Psoas muscle (tissue), 7 donors: ENCODE measurements at regions not wholly inside any gene's neighbourhood (a gene's known extent, or its start where the extent isn't known, plus 50 kb on each side); places are given as distances from the start of the nearest gene placed in this dataset.
"Not testable (repeated sequence)": the region's sequence is repeated elsewhere in the genome, so short reads cannot be mapped to it uniquely, and the experiment has no call there.

Source experiments
- ATAC-seq, 4 donors: fragments of 200-7000 bp; cut with Tn5 transposase; one replicate each; pipeline ENCODE4 v1.9.1; 2020; ENCODE audit warnings: moderate library complexity in 3 of 4, mild to moderate bottlenecking in 2 of 4
- DNase-seq, 2 donors: peaks; one replicate each; pipeline ENCODE4 v3.0.0-alpha.2; 2020
- H3K27ac ChIP-seq: fragments of 200-600 bp; one replicate; pipeline ENCODE4 v1.8.0; 2022
- H3K27me3 ChIP-seq, 3 donors: fragments of 200-600 bp in 1 of 3; one replicate each; pipeline versions ENCODE4 v1.6.1 to v1.8.0; 2013 to 2022; ENCODE audit warnings: low read length in 2 of 3, mild to moderate bottlenecking in 2 of 3, moderate library complexity in 1 of 3; ENCODE audit not compliant: insufficient read depth in 3 of 3
- H3K36me3 ChIP-seq, 2 donors: fragments of 200-600 bp in 1 of 2; one replicate each; pipeline versions ENCODE4 v1.6.1 to v1.8.0; 2013 to 2022; ENCODE audit warnings: low read depth in 1 of 2, mild to moderate bottlenecking in 1 of 2, moderate library complexity in 1 of 2; ENCODE audit not compliant: insufficient read depth in 1 of 2
- H3K4me1 ChIP-seq: fragments of 200-600 bp; one replicate; pipeline ENCODE4 v1.8.0; 2022
- H3K4me3 ChIP-seq: fragments of 200-600 bp; one replicate; pipeline ENCODE4 v1.8.0; 2022; ENCODE audit warnings: mild to moderate bottlenecking
- H3K9me3 ChIP-seq: fragments of 200-600 bp; one replicate; pipeline ENCODE4 v1.8.0; 2022
- CTCF ChIP-seq: fragments of 200-600 bp; IDR thresholded peaks from one replicate; pipeline ENCODE4 v1.8.0; 2022; ENCODE audit warnings: antibody characterized with exemption
- WGBS, 3 donors: extraction: QIAGEN DNeasy Blood & Tissue Kit; methylation state at CpG; one replicate each; pipeline versions ENCODE4 v1.1.6 to v1.1.7; 2013; 5-methylcytosine and 5-hydroxymethylcytosine counted together
- intact Hi-C, 2 donors: fragments of 100-400 bp; cut with DNase I; formaldehyde crosslinking; loops; one replicate each; pipeline versions ENCODE4 v1.11.0 to v1.14.2; 2022
- donor health status: healthy with polysubstance abuse.
- donor health status: DM: no; HTN: no; CAD: no; lungs with moderate emphysema.
- donor health status: Bipolar disorder and iron deficiency.
- donor health status: healthy.
- donor health status: DM: yes; HTN: yes; CAD: no.
- donor health status: DM: no; HTN: no; CAD: no.
- donor health status: DM: yes; HTN: yes; CAD: no.

GRCh38 chr9:16060436-16061129 is 507.7 kb downstream of the CCDC171 start:
- Histone ChIP-seq H3K9me3 (no peaks in the 10 kb centered on the region), H3K36me3 (no peaks in the 10 kb centered on the region), H3K27me3 (no peaks in the 10 kb centered on the region), H3K4me3 (no peak overlapping the region), H3K4me1 (no peaks in the 10 kb centered on the region), H3K27ac (no peak overlapping the region)
- 63 to 73% (median 70%) methylated on average over 3 of the region's 3 CpGs for WGBS, 3 donors
- no peak for TF ChIP-seq CTCF
- no peak for DNase-seq
- intact Hi-C loops: no loop called here
- no peak for ATAC-seq

GRCh38 chr9:16062542-16063240 is 509.8 kb downstream of the CCDC171 start:
- Histone ChIP-seq H3K36me3 (no peaks in the 10 kb centered on the region), H3K4me3 (no peak overlapping the region), H3K4me1 (no peaks in the 10 kb centered on the region), H3K9me3 (no peaks in the 10 kb centered on the region), H3K27me3 (no peaks in the 10 kb centered on the region), H3K27ac (no peak overlapping the region)
- intact Hi-C loops: no loop called here
- DNase-seq: no peak
- ATAC-seq: no peak
- WGBS, 3 donors: 89 to 93% (median 90%) methylated on average over 9 of the region's 9 CpGs
- TF ChIP-seq CTCF: no peak

GRCh38 chr9:16063241-16063591 is 510.4 kb downstream of the CCDC171 start:
- no peaks in the 10 kb centered on the region for H3K27me3 ChIP-seq
- no peaks in the 10 kb centered on the region for H3K4me1 ChIP-seq
- H3K36me3 ChIP-seq: no peaks in the 10 kb centered on the region
- TF ChIP-seq CTCF: no peak
- DNase-seq: no peak
- no peak overlapping the region for H3K4me3 ChIP-seq
- 83 to 89% (median 84%) methylated on average over 5 of the region's 5 CpGs for WGBS, 3 donors
- intact Hi-C loops: no loop called here
- no peaks in the 10 kb centered on the region for H3K9me3 ChIP-seq
- no peak overlapping the region for H3K27ac ChIP-seq
- no peak for ATAC-seq

- no peaks in the 10 kb centered on the region for H3K4me1 ChIP-seq
- no peak for ATAC-seq
- H3K4me3 ChIP-seq: no peak overlapping the region
- 89 to 92% (median 90%) methylated on average over 8 of the region's 8 CpGs for WGBS, 3 donors
- DNase-seq: no peak
- H3K27ac ChIP-seq: no peak overlapping the region
- no peak for TF ChIP-seq CTCF
- intact Hi-C loops: no loop called here
- no peaks in the 10 kb centered on the region for H3K27me3 ChIP-seq
- no peaks in the 10 kb centered on the region for H3K9me3 ChIP-seq
- H3K36me3 ChIP-seq: no peaks in the 10 kb centered on the region
Observed at GRCh38 chr9:16064771-16065170, 511.9 kb downstream of the CCDC171 start.

GRCh38 chr9:16066201-16066600 is 513.4 kb downstream of the CCDC171 start:
- intact Hi-C loops, H3K27me3 ChIP-seq, DNase-seq, H3K4me1 ChIP-seq, ATAC-seq, H3K9me3 ChIP-seq, H3K4me3 ChIP-seq, H3K27ac ChIP-seq, H3K36me3 ChIP-seq: not testable (repeated sequence)
- 88 to 94% (median 89%) methylated on average over 3 of the region's 6 CpGs for WGBS, 3 donors
